ENCODE measurements at regions not wholly inside any gene's neighbourhood (a gene's known extent, or its start where the extent isn't known, plus 50 kb on each side); places are given as distances from the start of the nearest gene placed in this dataset.

DNA sequence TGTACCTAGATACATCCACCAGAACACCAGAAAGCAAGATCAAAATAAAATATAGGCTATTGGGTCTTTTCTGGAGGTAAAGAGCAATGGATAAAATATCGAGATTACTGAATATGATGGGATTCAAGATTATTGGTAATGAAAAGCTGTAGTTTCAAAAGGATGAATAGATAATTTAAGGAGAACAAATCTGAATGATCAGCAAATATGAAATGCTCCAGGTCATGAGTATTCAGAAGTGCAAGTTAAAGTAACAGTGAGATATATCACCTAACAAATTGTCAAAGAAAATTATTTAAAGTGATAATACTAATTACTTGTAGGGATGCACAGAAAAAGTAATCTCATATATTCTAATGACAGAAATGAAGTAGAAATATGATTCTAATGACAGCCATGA, 409.6 kb upstream of the MDFIC2 start:
- WGBS, 5 donors = 88 to 99% (median 95%) methylated on average over 1 of the region's 1 CpG
- H3K27ac ChIP-seq = no peak overlapping the region
- TF ChIP-seq EP300 (IDR thresholded peaks at IDR 0.05) (no peak), POLR2AphosphoS5 (IDR thresholded peaks at IDR 0.05) (no peak), POLR2A (IDR thresholded peaks at IDR 0.05) (no peak)
- TF ChIP-seq, protein P1, sequence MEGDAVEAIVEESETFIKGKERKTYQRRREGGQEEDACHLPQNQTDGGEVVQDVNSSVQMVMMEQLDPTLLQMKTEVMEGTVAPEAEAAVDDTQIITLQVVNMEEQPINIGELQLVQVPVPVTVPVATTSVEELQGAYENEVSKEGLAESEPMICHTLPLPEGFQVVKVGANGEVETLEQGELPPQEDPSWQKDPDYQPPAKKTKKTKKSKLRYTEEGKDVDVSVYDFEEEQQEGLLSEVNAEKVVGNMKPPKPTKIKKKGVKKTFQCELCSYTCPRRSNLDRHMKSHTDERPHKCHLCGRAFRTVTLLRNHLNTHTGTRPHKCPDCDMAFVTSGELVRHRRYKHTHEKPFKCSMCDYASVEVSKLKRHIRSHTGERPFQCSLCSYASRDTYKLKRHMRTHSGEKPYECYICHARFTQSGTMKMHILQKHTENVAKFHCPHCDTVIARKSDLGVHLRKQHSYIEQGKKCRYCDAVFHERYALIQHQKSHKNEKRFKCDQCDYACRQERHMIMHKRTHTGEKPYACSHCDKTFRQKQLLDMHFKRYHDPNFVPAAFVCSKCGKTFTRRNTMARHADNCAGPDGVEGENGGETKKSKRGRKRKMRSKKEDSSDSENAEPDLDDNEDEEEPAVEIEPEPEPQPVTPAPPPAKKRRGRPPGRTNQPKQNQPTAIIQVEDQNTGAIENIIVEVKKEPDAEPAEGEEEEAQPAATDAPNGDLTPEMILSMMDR (IDR thresholded peaks at IDR 0.05) = no peak
- no peak overlapping the region for H3K4me3 ChIP-seq
- intact Hi-C loops (cut with DNase I; ENCODE audit: low total_unique reads) = no loop called here
- H3K9me3 ChIP-seq = no peaks in the 10 kb centered on the region
- no peaks in the 10 kb centered on the region for H3K4me1 ChIP-seq
- no peak for DNase-seq
- no peaks in the 10 kb centered on the region for H3K36me3 ChIP-seq
- H3K27me3 ChIP-seq = no peaks in the 10 kb centered on the region

DNA sequence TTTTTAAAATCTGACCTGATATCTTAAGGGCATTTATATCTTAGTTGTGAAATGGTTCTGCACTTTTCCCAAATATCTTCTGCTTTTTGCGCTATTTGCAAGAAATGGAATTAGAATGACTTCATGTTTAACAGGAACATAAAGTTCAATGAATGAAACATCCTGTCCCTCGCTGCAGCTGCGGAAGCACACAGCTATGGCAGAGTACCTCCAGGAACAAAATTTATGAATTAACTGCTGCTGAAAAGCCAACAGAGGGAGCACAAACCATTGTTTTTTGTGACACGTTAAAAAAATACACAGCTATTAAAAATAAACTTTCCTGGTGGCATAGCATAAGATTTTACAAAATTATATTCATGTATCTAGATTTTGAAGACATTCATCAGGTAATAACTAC, 404.4 kb upstream of the MDFIC2 start:
- H3K36me3 ChIP-seq = no peaks in the 10 kb centered on the region
- peaks cover 5 to 18% (median 17%) of the 10 kb centered on the region in 4 donors for H3K9me3 ChIP-seq
- no peak overlapping the region for H3K27ac ChIP-seq
- no peak for TF ChIP-seq POLR2A (IDR thresholded peaks at IDR 0.05)
- TF ChIP-seq, protein P1 (IDR thresholded peaks at IDR 0.05) = peak in 2 of 7 experiments; percentile 8 to 23
- TF ChIP-seq POLR2AphosphoS5 (IDR thresholded peaks at IDR 0.05) = no peak
- TF ChIP-seq EP300 (IDR thresholded peaks at IDR 0.05) = no peak
- H3K4me1 ChIP-seq = no peaks in the 10 kb centered on the region
- H3K27me3 ChIP-seq = no peaks in the 10 kb centered on the region
- DNase-seq = peak in 1 of 2 donors; percentile 62
- no peak overlapping the region for H3K4me3 ChIP-seq
- WGBS, 5 donors = 22 to 34% (median 26%) methylated on average over 4 of the region's 4 CpGs
- intact Hi-C loops (cut with DNase I; ENCODE audit: low total_unique reads) = no loop called here

DNA sequence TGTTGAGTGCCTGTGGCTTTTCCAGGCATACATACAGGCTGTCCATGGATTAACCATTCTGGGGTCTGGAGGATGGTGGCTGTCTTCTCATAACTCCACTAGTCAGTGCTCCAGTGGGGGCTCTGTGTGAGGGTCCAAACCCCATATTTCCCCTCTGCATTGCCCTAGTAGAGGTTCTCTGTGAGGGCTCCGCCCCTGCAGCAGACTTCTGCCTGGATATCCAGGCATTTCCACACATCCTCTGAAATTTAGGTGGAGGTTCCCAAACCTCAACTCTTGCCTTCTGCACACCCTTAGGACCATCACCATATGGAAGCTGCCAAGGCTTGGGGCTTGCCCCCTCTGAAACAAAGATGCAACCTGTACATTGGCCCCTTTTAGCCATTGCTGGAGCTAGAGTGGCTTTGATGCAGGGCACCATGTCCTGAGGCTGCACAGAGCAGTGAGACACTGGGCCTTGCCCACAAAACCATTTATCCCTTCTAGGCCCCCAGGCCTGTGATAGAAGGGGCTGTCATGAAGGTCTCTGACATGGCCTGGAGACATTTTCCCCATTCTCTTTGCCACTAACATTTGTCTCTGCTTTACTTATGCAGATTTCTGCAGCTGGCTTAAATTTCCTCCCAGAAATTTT, 400.1 kb upstream of the MDFIC2 start:
- TF ChIP-seq, protein P1 (IDR thresholded peaks at IDR 0.05) = no peak
- TF ChIP-seq POLR2AphosphoS5 (IDR thresholded peaks at IDR 0.05) (no peak), POLR2A (IDR thresholded peaks at IDR 0.05) (no peak), EP300 (IDR thresholded peaks at IDR 0.05) (no peak)
- 67 to 100% (median 94%) methylated on average over 1 of the region's 1 CpG for WGBS, 5 donors
- no peak for DNase-seq
- intact Hi-C loops (cut with DNase I; ENCODE audit: low total_unique reads) = no loop called here
- Histone ChIP-seq H3K9me3 (peaks cover 5 to 26% (median 21%) of the 10 kb centered on the region in 4 donors), H3K4me1 (no peaks in the 10 kb centered on the region), H3K27me3 (no peaks in the 10 kb centered on the region), H3K4me3 (no peak overlapping the region), H3K27ac (no peak overlapping the region), H3K36me3 (no peaks in the 10 kb centered on the region)

DNA sequence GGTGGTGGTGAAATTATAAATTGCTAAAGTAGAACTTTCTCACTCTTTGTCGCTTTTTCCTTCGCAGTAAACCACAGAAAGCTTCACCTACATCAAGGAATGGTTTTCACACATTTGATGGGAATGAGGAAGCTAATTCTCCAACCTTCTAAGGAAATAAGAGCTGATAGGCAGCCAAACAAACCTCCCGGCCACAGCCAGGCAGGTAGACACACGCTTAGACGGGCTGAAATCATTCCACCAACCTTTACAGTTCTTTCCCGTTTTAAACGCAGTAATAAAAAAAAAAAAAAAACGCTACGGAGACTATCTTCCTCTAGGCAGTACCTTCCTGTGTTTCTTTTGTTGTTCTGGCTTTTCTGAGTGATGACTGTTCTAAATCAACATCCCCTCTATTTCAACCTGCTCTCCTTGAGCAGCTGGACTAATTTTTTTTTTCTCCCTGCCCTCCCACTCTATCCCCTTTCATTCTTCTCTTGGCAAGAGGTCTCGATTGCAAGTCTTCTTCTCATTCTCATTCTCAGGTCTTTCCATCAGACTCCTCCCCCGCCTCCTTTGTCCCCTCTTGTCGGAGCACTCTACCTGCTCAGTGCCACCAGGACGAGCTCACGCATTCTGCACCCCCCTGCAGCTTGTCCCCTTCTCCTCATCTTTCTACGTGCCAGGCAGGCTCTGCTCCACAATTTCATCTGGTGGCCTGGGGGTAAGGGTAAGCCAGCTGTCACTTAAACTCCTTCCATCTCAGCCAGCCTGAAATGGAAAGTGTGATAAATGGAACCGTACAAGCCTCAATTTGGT, 391.1 kb upstream of the MDFIC2 start:
- intact Hi-C loops (cut with DNase I; ENCODE audit: low total_unique reads) = no loop called here
- WGBS, 5 donors = 40 to 55% (median 44%) methylated on average over 16 of the region's 16 CpGs
- peak in 1 of 2 donors; percentile 16 for DNase-seq

More for the DNA sequence above, 391.1 kb upstream of the MDFIC2 start:
- H3K27ac ChIP-seq = no peak overlapping the region
- H3K36me3 ChIP-seq = no peaks in the 10 kb centered on the region
- no peaks in the 10 kb centered on the region for H3K9me3 ChIP-seq
- no peak overlapping the region for H3K4me3 ChIP-seq
- H3K27me3 ChIP-seq = peaks cover 0 to 5% (median 0%) of the 10 kb centered on the region in 3 donors
- TF ChIP-seq, protein P1 (IDR thresholded peaks at IDR 0.05) = no peak
- TF ChIP-seq POLR2AphosphoS5 (IDR thresholded peaks at IDR 0.05) (no peak), POLR2A (IDR thresholded peaks at IDR 0.05) (no peak), EP300 (IDR thresholded peaks at IDR 0.05) (no peak)
- no peaks in the 10 kb centered on the region for H3K4me1 ChIP-seq

Data from stomach (tissue), 8 donors.